ENCODE measurements at regions not wholly inside any gene's neighbourhood (a gene's known extent, or its start where the extent isn't known, plus 50 kb on each side); places are given as distances from the start of the nearest gene placed in this dataset.

DNA sequence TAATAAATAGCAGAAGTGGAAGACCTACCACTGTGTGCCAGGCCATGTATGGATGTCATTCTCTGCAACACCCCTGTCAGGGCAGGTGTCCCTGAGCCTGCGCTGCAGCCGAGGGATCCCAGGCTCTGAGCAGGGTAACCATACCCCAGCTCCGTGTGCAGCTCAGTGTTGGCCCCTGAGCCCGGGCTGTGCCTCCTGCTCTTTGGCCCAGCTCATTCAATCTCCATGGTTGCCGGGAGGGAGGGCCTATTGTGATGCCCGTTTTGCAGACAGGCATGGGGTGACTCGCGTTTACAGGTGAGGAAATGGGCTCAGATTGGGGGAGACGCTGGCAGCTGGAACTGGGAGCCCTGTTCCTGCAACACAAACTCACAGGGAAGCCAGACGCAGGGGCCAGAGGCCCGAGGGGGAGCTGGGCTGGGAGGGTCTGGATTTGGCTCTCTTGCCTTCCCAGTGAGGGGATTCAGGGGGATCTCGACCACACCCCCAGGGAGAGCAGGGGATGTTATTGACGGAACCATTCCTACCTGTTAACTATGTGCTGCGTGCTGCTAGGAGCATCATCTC is 190.5 kb downstream of the IRF8 start:
- Mint-ChIP-seq H3K27me3 (ENCODE audit: low read depth in 3 of 3) (peaks cover 2 to 8% (median 4%) of the 10 kb centered on the region in 3 donors), H3K36me3 (no peaks in the 10 kb centered on the region), H3K4me3 (no peak overlapping the region), H3K27ac (peak overlapping the region in 2 of 7 donors; percentile 12 to 75), H3K9me3 (no peaks in the 10 kb centered on the region), H3K4me1 (peaks cover 11% of the 10 kb centered on the region)
- Histone ChIP-seq H3K36me3 (replicated peaks in 1 of 2; ENCODE audit: control insufficient read depth in 1 of 2, insufficient read depth in 2 of 2, low read length in 2 of 2) (no peaks in the 10 kb centered on the region), H3K4me1 (ENCODE audit: control insufficient read depth in 1 of 2, insufficient read depth in 2 of 2, low read length in 2 of 2) (peaks cover 3 to 9% of the 10 kb centered on the region in 2 donors), H3K4me2 (replicated peaks; ENCODE audit: extremely low read depth, low read length, poor library complexity, severe bottlenecking) (no peak overlapping the region), H4K20me1 (ENCODE audit: insufficient read depth, low read length) (no peaks in the 10 kb centered on the region), H3K4me3 (replicated peaks in 1 of 3; ENCODE audit: low read depth in 2 of 3, low read length in 3 of 3) (no peak overlapping the region), H3K79me2 (ENCODE audit: insufficient read depth, low read length) (no peaks in the 10 kb centered on the region), H3K27ac (ENCODE audit: low read depth in 1 of 2, low read length in 2 of 2) (no peak overlapping the region), H3K9ac (ENCODE audit: insufficient read depth, low read length, poor library complexity, severe bottlenecking) (peak overlapping the region; percentile 4), H3K27me3 (ENCODE audit: control insufficient read depth in 2 of 2, insufficient read depth in 2 of 2, low read length in 2 of 2) (no peaks in the 10 kb centered on the region), H2AFZ (ENCODE audit: insufficient read depth, low read depth, low read length, poor library complexity, severe bottlenecking) (no peak overlapping the region), H3K9me3 (replicated peaks in 1 of 2; ENCODE audit: control insufficient read depth in 1 of 2, insufficient read depth in 1 of 2, low read length in 2 of 2) (no peaks in the 10 kb centered on the region)
- intact Hi-C loops (cut with micrococcal nuclease), result no loop called here
- TF ChIP-seq, protein P1, sequence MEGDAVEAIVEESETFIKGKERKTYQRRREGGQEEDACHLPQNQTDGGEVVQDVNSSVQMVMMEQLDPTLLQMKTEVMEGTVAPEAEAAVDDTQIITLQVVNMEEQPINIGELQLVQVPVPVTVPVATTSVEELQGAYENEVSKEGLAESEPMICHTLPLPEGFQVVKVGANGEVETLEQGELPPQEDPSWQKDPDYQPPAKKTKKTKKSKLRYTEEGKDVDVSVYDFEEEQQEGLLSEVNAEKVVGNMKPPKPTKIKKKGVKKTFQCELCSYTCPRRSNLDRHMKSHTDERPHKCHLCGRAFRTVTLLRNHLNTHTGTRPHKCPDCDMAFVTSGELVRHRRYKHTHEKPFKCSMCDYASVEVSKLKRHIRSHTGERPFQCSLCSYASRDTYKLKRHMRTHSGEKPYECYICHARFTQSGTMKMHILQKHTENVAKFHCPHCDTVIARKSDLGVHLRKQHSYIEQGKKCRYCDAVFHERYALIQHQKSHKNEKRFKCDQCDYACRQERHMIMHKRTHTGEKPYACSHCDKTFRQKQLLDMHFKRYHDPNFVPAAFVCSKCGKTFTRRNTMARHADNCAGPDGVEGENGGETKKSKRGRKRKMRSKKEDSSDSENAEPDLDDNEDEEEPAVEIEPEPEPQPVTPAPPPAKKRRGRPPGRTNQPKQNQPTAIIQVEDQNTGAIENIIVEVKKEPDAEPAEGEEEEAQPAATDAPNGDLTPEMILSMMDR (IDR thresholded peaks at IDR 0.05), result no peak
- 90% methylated on average over 5 of the region's 14 CpGs for WGBS (ENCODE audit: insufficient coverage)
- no peak for DNase-seq

DNA sequence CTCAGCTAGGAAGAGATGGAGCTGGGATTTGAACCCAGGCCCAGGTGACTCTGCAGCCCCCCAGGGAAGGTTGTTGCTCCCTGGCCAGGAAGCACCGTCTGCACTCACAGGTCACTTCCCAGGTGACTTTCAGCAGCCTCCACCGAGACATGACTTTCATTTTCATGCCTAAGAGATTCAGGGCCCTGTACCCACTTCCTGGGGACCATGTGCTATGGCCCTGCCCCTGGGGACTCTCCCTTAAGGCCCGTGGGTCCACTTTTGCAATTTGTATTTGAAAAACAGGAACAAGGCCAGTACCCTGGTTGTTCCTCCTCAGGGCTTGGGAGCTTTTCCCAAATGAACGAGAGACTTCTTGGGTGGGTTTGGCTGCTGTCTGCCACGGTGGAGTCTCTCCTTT is 191.0 kb downstream of the IRF8 start:
- DNase-seq, result peak in 2 of 3 donors; percentile 22 to 52
- WGBS (ENCODE audit: insufficient coverage), result 26% methylated on average over 5 of the region's 5 CpGs
- H3K4me3 ChIP-seq (replicated peaks in 1 of 3; ENCODE audit: low read depth in 2 of 3, low read length in 3 of 3), result no peak overlapping the region
- intact Hi-C loops (cut with micrococcal nuclease), result no loop called here
- Mint-ChIP-seq H3K36me3 (no peaks in the 10 kb centered on the region), H3K4me1 (peaks cover 11% of the 10 kb centered on the region), H3K27me3 (ENCODE audit: low read depth in 3 of 3) (peaks cover 2 to 8% (median 4%) of the 10 kb centered on the region in 3 donors), H3K9me3 (no peaks in the 10 kb centered on the region), H3K4me3 (no peak overlapping the region), H3K27ac (peak overlapping the region in 2 of 7 donors; percentile 10 to 12)
- H3K36me3 ChIP-seq (replicated peaks in 1 of 2; ENCODE audit: control insufficient read depth in 1 of 2, insufficient read depth in 2 of 2, low read length in 2 of 2), result no peaks in the 10 kb centered on the region
- no peak overlapping the region for H2AFZ ChIP-seq (ENCODE audit: insufficient read depth, low read depth, low read length, poor library complexity, severe bottlenecking)
- no peak overlapping the region for H3K27ac ChIP-seq (ENCODE audit: low read depth in 1 of 2, low read length in 2 of 2)
- peak overlapping the region; percentile 4 for H3K9ac ChIP-seq (ENCODE audit: insufficient read depth, low read length, poor library complexity, severe bottlenecking)
- no peaks in the 10 kb centered on the region for H4K20me1 ChIP-seq (ENCODE audit: insufficient read depth, low read length)
- H3K27me3 ChIP-seq (ENCODE audit: control insufficient read depth in 2 of 2, insufficient read depth in 2 of 2, low read length in 2 of 2), result no peaks in the 10 kb centered on the region
- peaks cover 3 to 9% of the 10 kb centered on the region in 2 donors for H3K4me1 ChIP-seq (ENCODE audit: control insufficient read depth in 1 of 2, insufficient read depth in 2 of 2, low read length in 2 of 2)
- TF ChIP-seq, protein P1 (IDR thresholded peaks at IDR 0.05), result no peak
- no peaks in the 10 kb centered on the region for H3K9me3 ChIP-seq (replicated peaks in 1 of 2; ENCODE audit: control insufficient read depth in 1 of 2, insufficient read depth in 1 of 2, low read length in 2 of 2)
- H3K4me2 ChIP-seq (replicated peaks; ENCODE audit: extremely low read depth, low read length, poor library complexity, severe bottlenecking), result peak overlapping the region; percentile 19
- no peaks in the 10 kb centered on the region for H3K79me2 ChIP-seq (ENCODE audit: insufficient read depth, low read length)
